ENCODE measurements at regions not wholly inside any gene's neighbourhood (a gene's known extent, or its start where the extent isn't known, plus 50 kb on each side); places are given as distances from the start of the nearest gene placed in this dataset.
"Not testable (repeated sequence)": the region's sequence is repeated elsewhere in the genome, so short reads cannot be mapped to it uniquely, and the experiment has no call there.

DNA sequence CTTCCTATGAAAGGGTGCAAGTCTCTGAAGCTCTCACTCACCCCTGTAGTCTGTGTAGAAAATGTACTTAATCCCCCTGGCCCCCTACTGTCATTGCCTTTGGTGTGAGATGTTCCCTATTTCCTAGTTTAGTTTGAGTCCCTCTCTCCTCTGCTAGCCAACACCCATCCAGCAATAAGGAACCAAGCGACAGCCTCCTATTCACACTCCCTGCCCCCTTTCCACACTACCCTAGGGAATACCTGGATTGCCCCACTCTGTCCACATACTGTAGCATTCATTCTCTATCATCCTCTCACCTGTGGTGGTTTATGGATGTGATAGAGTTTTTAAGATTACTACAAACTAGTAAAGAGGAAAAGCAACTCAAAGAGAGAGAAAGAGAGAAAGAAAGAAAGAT lies 54.4 kb upstream of the GLYATL1B start:
- H3K9me1 ChIP-seq (ENCODE audit: insufficient read depth, low read length); H3K4ac ChIP-seq (ENCODE audit: low read depth, low read length); intact Hi-C loops (cut with micrococcal nuclease); H3K79me1 ChIP-seq (ENCODE audit: low read depth in 1 of 2, low read length in 2 of 2); ATAC-seq (ENCODE audit: low read depth); H3K56ac ChIP-seq (ENCODE audit: extremely low read depth, insufficient read depth, low read length); dilution Hi-C loops (cut with HindIII; ENCODE audit: low sequenced_read_pairs, unreplicated experiment); H2AK5ac ChIP-seq (ENCODE audit: low read depth, low read length); H3K14ac ChIP-seq (replicated peaks; ENCODE audit: low read depth, low read length); H3K27ac ChIP-seq (ENCODE audit: insufficient read depth, low read length); H3K9me3 ChIP-seq (ENCODE audit: control insufficient read depth, insufficient read depth, low read length); H3K23ac ChIP-seq (ENCODE audit: low read depth, low read length); H3K27me3 ChIP-seq (ENCODE audit: control insufficient read depth, insufficient read depth, low read length); DNase-seq; H2BK5ac ChIP-seq (ENCODE audit: low read depth, low read length, poor library complexity, severe bottlenecking); H3K9ac ChIP-seq (ENCODE audit: low read depth, low read length); H2BK20ac ChIP-seq (ENCODE audit: low read depth, low read length); H2AFZ ChIP-seq (replicated peaks; ENCODE audit: low read length, poor library complexity); H4K5ac ChIP-seq (ENCODE audit: low read depth, low read length); H4K91ac ChIP-seq (ENCODE audit: insufficient read depth, low read depth, low read length); POLR2A ChIA-PET (ENCODE audit: unreplicated experiment); H2BK15ac ChIP-seq (ENCODE audit: low read depth, low read length); H3K4me2 ChIP-seq (ENCODE audit: low read depth, low read length); H2BK120ac ChIP-seq (ENCODE audit: low read depth, low read length); H4K8ac ChIP-seq (ENCODE audit: low read depth in 2 of 2, low read length in 2 of 2); in situ Hi-C loops (cut with MboI; ENCODE audit: low sequenced_read_pairs); H3K4me3 ChIP-seq (ENCODE audit: insufficient read depth, low read depth, low read length); H2AK9ac ChIP-seq (replicated peaks; ENCODE audit: low read depth, low read length, poor library complexity); H3K4me1 ChIP-seq (ENCODE audit: control insufficient read depth, insufficient read depth, low read length); H3K18ac ChIP-seq (ENCODE audit: low read depth, low read length); H4K20me1 ChIP-seq (ENCODE audit: insufficient read depth, low read length); BruUV-seq (replicated peaks); CTCF ChIA-PET; H3K36me3 ChIP-seq (ENCODE audit: control insufficient read depth, insufficient read depth, low read length): not testable (repeated sequence)
- WGBS, 2 experiments (ENCODE audit: extremely low coverage in 2 of 2, insufficient read length in 1 of 2), result no CpG with 5 or more reads among the region's 1 CpG
